Prostate gland (tissue), 2 donors: ENCODE measurements at regions not wholly inside any gene's neighbourhood (a gene's known extent, or its start where the extent isn't known, plus 50 kb on each side); places are given as distances from the start of the nearest gene placed in this dataset.

ENCODE experiments used
- POLR2A ChIP-seq: fragments of 450-650 bp; IDR thresholded peaks from one replicate; pipeline ENCODE4 v1.6.1; 2016; ENCODE audit warnings: antibody characterized with exemption, mild to moderate bottlenecking
- POLR2AphosphoS5 ChIP-seq: sonication (generic); formaldehyde crosslinking; IDR thresholded peaks from one replicate; pipeline ENCODE4 v1.6.1; 2017; ENCODE audit warnings: antibody characterized with exemption
- TF ChIP-seq, protein P1 (sequence below), 4 experiments: fragments of 200-600 bp in 2 of 4; fragments of 450-650 bp in 2 of 4; sonication (generic) in 2 of 4; IDR thresholded peaks; 1 replicate in 3 of 4; 2 replicates in 1 of 4; pipeline ENCODE4 v1.5.1; 2016 to 2019; ENCODE audit warnings: antibody characterized with exemption in 4 of 4, mild to moderate bottlenecking in 2 of 4, moderate library complexity in 2 of 4

DNA sequence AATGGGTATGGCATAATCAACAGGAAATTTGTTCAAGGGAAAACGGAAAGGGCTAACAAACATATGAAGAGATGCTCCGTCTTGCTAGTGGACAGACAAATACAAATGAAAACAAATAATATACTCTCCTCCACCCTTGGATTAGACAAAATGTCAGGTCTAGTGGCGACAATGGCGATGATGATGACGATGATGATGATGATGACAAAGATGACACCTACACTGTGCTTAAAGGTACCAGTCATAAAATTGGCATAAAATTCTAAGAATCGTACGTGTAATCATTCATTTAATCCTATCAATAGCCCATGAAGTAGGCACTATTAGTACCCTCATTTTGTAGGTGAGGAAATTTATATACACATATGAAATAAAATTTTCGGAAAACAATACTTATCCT lies 174.6 kb downstream of the PMP22 start:
- TF ChIP-seq POLR2A (no peak), POLR2AphosphoS5 (no peak)
- TF ChIP-seq, protein P1, sequence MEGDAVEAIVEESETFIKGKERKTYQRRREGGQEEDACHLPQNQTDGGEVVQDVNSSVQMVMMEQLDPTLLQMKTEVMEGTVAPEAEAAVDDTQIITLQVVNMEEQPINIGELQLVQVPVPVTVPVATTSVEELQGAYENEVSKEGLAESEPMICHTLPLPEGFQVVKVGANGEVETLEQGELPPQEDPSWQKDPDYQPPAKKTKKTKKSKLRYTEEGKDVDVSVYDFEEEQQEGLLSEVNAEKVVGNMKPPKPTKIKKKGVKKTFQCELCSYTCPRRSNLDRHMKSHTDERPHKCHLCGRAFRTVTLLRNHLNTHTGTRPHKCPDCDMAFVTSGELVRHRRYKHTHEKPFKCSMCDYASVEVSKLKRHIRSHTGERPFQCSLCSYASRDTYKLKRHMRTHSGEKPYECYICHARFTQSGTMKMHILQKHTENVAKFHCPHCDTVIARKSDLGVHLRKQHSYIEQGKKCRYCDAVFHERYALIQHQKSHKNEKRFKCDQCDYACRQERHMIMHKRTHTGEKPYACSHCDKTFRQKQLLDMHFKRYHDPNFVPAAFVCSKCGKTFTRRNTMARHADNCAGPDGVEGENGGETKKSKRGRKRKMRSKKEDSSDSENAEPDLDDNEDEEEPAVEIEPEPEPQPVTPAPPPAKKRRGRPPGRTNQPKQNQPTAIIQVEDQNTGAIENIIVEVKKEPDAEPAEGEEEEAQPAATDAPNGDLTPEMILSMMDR (IDR thresholded peaks at IDR 0.05): no peak
